HG03520 (cell line): ENCODE measurements at regions not wholly inside any gene's neighbourhood (a gene's known extent, or its start where the extent isn't known, plus 50 kb on each side); places are given as distances from the start of the nearest gene placed in this dataset.

ENCODE experiments used
- ATAC-seq: cut with Tn5 transposase; IDR thresholded peaks from one replicate; pipeline ENCODE4 v1.9.1; 2021; ENCODE audit warnings: mild to moderate bottlenecking, moderate library complexity; ENCODE audit not compliant: unreplicated experiment

GRCh38 chr2:145729481-145729880 is 1209.6 kb upstream of the ZEB2 start:
- no peak for ATAC-seq

GRCh38 chr2:145728511-145728910 is 1208.6 kb upstream of the ZEB2 start:
- ATAC-seq = no peak

GRCh38 chr2:145725876-145726275 is 1206.0 kb upstream of the ZEB2 start:
- no peak for ATAC-seq

- no peak for ATAC-seq
Observed at GRCh38 chr2:145724311-145724898, 1204.5 kb upstream of the ZEB2 start.

- no peak for ATAC-seq
Observed at GRCh38 chr2:145723872-145724271, 1204.0 kb upstream of the ZEB2 start.

- ATAC-seq = no peak
Observed at GRCh38 chr2:145721681-145722080, 1201.8 kb upstream of the ZEB2 start.

- no peak for ATAC-seq
Observed at GRCh38 chr2:145715601-145716000, 1195.7 kb upstream of the ZEB2 start.

- no peak for ATAC-seq
Observed at GRCh38 chr2:145710303-145710702, 1190.4 kb upstream of the ZEB2 start.

GRCh38 chr2:145702305-145702704 is 1182.4 kb upstream of the ZEB2 start:
- no peak for ATAC-seq

- ATAC-seq = peak; percentile 88
Observed at GRCh38 chr2:145692971-145693478, 1173.1 kb upstream of the ZEB2 start.

- ATAC-seq = no peak
Observed at GRCh38 chr2:145691659-145692058, 1171.7 kb upstream of the ZEB2 start.

GRCh38 chr2:145690183-145690778 is 1170.4 kb upstream of the ZEB2 start:
- no peak for ATAC-seq

- ATAC-seq = no peak
Observed at GRCh38 chr2:145689277-145689676, 1169.4 kb upstream of the ZEB2 start.

GRCh38 chr2:145688156-145688555 is 1168.2 kb upstream of the ZEB2 start:
- ATAC-seq = no peak

GRCh38 chr2:145687442-145688134 is 1167.7 kb upstream of the ZEB2 start:
- ATAC-seq = no peak

- no peak for ATAC-seq
Observed at GRCh38 chr2:145685383-145686050, 1165.6 kb upstream of the ZEB2 start.

- ATAC-seq = no peak
Observed at GRCh38 chr2:145682546-145683157, 1162.7 kb upstream of the ZEB2 start.

- ATAC-seq = no peak
Observed at GRCh38 chr2:145680276-145680675, 1160.4 kb upstream of the ZEB2 start.

- no peak for ATAC-seq
Observed at GRCh38 chr2:145677371-145677770, 1157.5 kb upstream of the ZEB2 start.

GRCh38 chr2:145674705-145675104 is 1154.8 kb upstream of the ZEB2 start:
- ATAC-seq = no peak

- ATAC-seq = no peak
Observed at GRCh38 chr2:145669301-145669700, 1149.4 kb upstream of the ZEB2 start.
